Erythroblast (primary cell): ENCODE measurements at regions not wholly inside any gene's neighbourhood (a gene's known extent, or its start where the extent isn't known, plus 50 kb on each side); places are given as distances from the start of the nearest gene placed in this dataset.

ENCODE experiments used
- GATA1 ChIP-seq: IDR thresholded peaks from 2 replicates; pipeline ENCODE4 v1.6.1; 2011; ENCODE audit warnings: low read depth, mild to moderate bottlenecking, control low read depth, low read length, moderate library complexity
- POLR2A ChIP-seq: IDR thresholded peaks from 2 replicates; pipeline ENCODE4 v1.6.1; 2011; ENCODE audit warnings: mild to moderate bottlenecking, low read length

GRCh38 chr7:32293833-32294232 is 196.3 kb downstream of the LSM5 start:
- TF ChIP-seq POLR2A, result no peak
- TF ChIP-seq GATA1, result no peak
